HG03378 (cell line): ENCODE measurements at regions not wholly inside any gene's neighbourhood (a gene's known extent, or its start where the extent isn't known, plus 50 kb on each side); places are given as distances from the start of the nearest gene placed in this dataset.
"Not testable (repeated sequence)": the region's sequence is repeated elsewhere in the genome, so short reads cannot be mapped to it uniquely, and the experiment has no call there.

ENCODE experiments used
- ATAC-seq: cut with Tn5 transposase; IDR thresholded peaks from one replicate; pipeline ENCODE4 v1.9.1; 2021; ENCODE audit warnings: mild to moderate bottlenecking, moderate library complexity; ENCODE audit not compliant: unreplicated experiment

GRCh38 chr9:67708109-67708508, 150.6 kb upstream of the ANKRD20A1 start:
- ATAC-seq = not testable (repeated sequence)

GRCh38 chr9:67711429-67711828, 147.3 kb upstream of the ANKRD20A1 start:
- ATAC-seq = not testable (repeated sequence)

- ATAC-seq = not testable (repeated sequence)
Observed at GRCh38 chr9:67711931-67712330, 146.8 kb upstream of the ANKRD20A1 start.

- not testable (repeated sequence) for ATAC-seq
Observed at GRCh38 chr9:67712956-67713355, 145.8 kb upstream of the ANKRD20A1 start.

GRCh38 chr9:67717830-67718388, 140.8 kb upstream of the ANKRD20A1 start:
- ATAC-seq = not testable (repeated sequence)

GRCh38 chr9:67720491-67720890, 138.2 kb upstream of the ANKRD20A1 start:
- not testable (repeated sequence) for ATAC-seq

- ATAC-seq = peak; percentile 86
Observed at GRCh38 chr9:67722460-67723090, 136.2 kb upstream of the ANKRD20A1 start.

- not testable (repeated sequence) for ATAC-seq
Observed at GRCh38 chr9:67723185-67723584, 135.5 kb upstream of the ANKRD20A1 start.

GRCh38 chr9:67724885-67725284, 133.8 kb upstream of the ANKRD20A1 start:
- ATAC-seq = not testable (repeated sequence)

GRCh38 chr9:67726213-67726988, 132.3 kb upstream of the ANKRD20A1 start:
- peak; percentile 69 for ATAC-seq

- ATAC-seq = not testable (repeated sequence)
Observed at GRCh38 chr9:67763133-67763532, 95.6 kb upstream of the ANKRD20A1 start.

GRCh38 chr9:67771807-67772206, 86.9 kb upstream of the ANKRD20A1 start:
- not testable (repeated sequence) for ATAC-seq

GRCh38 chr9:67800170-67800569, 58.6 kb upstream of the ANKRD20A1 start:
- not testable (repeated sequence) for ATAC-seq
